ENCODE measurements at regions not wholly inside any gene's neighbourhood (a gene's known extent, or its start where the extent isn't known, plus 50 kb on each side); places are given as distances from the start of the nearest gene placed in this dataset.

DNA sequence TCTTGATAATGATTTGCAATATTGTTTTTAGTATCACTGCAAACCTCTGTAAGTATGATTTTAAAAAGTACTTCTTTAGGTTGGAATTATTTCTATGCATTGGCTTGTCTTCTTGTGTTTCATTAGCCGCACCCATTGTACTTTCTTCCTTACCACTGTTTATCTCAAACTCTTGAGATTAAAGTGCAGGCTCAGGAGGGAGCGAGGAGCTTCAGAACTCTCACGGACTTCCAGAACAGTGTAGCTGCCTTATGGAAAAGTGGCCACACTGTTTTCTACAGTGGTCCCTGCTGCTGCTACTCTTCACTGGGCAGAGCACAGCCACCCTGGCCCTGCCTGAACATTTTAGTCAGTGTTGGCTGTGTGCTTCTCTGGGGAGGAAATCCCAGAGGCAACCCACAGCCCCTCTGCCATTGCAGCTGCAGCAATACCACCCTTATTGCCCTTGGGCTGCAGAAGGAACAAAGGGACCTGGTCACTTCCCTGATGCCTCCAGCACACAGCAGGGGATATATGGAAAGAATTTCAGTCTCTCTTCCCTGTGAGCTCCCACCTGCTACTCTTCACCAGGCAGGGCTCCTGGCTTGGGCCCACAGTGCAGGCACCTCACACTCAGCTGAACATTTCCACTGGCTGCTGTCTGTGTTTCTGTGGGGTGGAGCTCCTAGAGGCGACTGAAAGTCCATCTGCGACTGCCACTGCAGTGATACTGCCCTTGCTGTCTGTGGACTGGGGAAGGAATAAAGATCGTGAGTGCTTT lies 91.7 kb upstream of the MAP3K4 start:
- DNase-seq (ENCODE audit: low read depth in 3 of 3) = no peak

DNA sequence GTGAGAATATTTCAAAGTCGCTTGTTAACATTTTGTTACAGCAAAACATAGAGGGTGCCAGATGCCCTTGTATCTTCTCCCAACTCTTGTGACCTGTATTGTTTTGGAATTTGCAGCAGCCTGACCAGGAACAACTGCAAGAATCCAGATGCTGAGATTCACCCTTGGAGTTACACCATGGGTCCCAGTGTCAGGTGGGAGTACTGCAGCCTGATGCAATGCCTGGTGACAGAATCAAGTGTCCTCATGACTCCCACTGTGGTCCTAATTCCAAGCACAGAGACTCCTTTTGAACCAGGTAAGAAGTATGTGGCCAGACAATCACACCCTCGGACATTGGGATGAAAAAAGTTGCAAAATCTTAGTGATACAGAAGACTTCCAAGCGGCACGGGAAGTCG lies 79.6 kb upstream of the MAP3K4 start:
- DNase-seq (ENCODE audit: low read depth in 3 of 3) = no peak

DNA sequence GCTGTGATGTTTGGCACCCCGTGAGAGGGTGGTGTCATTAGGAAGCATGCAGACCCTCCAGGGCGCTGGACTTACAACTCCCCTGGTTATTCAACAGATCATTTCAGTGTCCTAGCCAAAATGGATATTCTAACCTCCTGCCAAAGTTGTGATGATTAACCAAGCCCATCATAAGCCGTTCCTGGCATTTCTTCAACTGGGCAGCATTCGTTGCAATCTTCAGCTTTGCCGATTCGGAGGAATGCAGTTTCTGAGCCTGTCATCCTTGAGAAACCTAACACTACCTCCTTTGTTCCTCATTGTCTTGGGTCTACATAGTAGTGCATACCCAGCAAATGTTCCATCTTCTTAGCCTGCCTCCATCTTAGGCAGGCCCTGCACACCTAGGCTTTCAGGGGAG lies 79.2 kb upstream of the MAP3K4 start:
- no peak for DNase-seq (ENCODE audit: low read depth in 3 of 3)

DNA sequence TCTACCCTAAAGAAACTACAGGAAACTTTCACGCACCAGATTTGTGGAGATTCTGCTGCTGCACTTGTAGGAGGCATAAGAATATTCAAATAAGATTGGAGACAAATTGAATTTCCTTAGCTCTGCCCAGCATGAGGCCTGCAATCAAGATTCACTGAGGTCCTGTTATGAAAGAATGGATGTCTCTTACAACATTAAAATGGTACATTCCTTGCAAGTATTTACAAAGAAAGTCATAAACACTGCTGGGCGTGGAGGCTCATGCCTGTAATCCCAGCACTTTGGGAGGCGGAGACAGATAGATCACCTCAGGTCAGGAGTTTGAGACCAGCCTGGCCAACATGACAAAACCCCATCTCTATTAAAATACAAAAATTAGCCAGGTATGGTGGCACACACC lies 74.0 kb upstream of the MAP3K4 start:
- DNase-seq (ENCODE audit: low read depth in 3 of 3) = no peak

DNA sequence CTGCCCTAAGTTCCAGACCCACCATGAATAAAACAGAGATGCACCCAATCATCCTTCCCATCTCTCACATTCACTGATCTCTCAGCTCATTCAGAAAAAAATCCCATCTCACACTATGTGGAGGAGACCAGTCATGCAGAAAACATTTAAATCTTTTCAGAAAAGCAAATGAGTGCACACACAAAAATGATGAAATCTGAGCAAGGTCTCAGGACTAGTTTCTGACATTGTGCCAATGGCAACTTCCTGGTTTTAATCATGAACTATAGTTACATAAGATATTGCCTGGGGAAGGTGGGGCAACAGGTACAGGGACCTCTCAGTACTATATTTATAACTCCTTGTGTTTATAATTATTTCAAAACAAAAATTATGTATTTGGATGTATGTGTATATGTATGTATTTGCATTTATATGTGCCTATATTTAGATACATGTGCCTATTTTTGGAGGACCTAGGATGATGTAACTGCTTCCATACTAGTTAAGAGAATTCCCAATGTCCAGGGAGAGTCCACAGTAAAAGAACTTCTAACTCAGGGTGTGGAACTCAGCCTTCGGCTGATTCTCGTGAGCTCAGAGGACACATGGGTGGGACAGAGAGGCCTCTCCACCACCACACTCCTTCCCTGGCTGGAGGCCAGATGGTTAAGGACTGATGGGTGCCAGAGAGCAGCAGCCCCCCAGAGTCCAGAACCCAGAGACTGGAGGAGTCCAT lies 71.7 kb upstream of the MAP3K4 start:
- no peak for DNase-seq (ENCODE audit: low read depth in 3 of 3)

DNA sequence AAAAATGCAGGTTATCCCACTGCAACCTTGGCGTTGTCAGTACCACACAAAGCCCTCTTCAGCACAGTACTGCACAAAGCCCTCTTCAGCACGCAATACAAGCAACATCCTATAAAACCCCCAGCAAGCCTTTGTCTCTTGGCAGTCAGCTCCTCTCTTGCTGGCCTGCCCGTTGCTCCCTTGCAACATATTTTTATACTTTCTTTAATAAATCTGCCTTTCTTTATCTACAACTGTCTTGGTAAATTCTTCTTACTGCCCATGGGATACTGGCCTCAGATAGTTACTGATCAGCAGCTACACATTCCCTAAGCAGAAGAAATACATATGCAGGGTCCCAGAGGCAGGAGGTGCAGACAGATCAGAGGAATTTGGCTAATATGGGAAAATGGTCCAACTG lies 70.5 kb upstream of the MAP3K4 start:
- DNase-seq (ENCODE audit: low read depth in 3 of 3) = no peak

DNA sequence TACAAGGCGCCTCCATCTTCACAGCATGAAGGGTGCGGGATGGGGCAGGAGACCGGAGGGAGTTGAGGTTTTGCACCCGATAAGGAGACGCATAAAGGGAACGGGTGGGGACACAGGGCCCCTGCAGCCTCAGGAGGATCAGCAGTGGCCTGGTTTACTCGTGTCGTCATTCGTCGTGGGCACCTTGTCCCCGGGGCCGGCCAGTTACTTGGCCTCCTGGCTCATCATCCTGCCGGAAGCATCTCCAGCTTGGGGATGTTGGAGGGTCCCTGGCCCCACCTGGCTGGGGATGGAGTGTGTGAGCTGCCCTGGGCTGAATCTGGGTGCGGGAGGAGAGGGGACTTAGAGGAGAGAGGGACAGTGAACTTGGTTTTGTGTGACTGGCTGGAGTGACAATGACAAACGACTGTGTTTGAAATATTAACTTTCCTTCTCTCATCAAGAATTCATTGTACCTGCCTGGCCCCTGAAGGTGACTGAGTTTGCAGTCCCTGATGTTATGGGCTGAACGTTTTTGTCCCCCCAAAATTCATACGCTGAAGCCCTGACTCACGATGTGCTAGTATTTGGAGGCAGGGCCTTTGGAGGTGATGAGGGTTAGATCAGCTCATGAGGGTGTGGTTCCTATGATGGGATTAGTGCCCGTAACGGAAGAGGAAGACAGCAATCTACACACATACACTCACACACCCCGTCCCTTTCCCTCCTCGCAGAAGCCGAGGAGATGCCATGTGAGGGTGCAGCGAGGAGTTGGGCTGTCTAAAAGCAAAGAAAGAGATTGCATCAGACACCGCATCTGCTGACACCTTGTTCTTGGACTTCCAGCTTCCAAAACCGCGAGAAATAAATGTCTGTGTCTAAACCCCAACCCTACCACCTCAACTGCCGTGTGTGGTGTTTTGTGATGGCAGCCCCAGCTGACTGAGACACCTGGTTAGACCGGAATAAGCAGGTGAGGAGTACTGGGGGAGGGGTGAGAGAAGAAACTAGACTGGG lies 65.0 kb upstream of the MAP3K4 start:
- DNase-seq (ENCODE audit: low read depth in 3 of 3) = no peak

DNA sequence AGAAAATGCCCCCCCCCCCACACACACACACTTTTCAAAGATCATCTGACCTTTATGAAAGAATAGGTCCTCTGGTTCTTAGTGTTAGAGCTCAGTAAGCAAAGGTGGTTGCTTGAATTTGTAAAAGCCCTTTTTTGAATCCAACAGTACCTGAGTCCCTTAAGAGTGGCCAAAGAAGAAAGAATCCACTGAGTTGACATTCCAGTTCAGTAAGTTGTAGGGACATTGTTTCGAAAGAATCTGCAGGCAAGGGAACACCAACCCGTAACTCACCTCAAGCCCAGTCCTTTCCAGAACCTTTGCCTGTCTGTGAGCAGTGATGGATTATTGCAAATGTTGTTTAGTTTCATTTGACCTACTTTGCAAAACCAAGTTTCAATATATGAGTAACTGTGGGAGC lies 64.2 kb upstream of the MAP3K4 start:
- DNase-seq (ENCODE audit: low read depth in 3 of 3) = no peak

DNA sequence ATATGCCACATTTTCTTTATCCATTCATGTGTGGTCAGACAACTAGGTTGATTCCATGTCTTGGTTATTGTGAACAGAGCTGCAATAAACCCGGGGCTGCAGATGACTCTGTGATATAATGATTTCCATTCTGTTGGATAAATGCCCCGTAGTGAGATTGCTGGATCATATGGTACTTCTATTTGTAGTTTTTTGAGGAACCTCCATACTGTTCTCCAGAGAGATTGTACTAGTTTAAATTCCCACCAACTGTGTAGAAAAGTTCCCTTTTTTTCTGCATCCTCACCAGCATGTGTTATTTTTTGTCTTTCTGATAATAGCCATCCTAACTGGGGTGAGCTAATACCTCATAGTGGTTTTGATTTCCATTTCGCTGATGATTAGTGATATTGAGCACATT lies 62.2 kb upstream of the MAP3K4 start:
- DNase-seq (ENCODE audit: low read depth in 3 of 3) = no peak

DNA sequence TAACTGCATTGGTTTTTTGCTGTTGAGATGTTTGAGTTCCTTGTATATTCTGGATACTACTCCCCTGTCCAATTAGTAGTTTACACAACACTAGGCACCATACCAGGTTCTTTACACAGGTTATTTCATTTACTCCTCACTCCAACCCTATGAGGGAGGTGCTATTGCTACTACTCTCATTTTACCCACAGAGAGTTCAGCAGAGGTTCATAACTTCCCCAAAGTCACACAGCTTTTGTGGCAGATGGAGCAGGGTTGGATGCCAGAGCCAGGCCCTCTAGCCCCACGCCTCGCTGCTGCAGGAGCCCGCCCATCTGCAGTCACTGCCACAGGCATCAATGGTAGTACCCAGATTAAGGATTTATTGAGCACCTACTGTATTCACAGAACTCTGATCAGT lies 61.7 kb upstream of the MAP3K4 start:
- no peak for DNase-seq (ENCODE audit: low read depth in 3 of 3)

DNA sequence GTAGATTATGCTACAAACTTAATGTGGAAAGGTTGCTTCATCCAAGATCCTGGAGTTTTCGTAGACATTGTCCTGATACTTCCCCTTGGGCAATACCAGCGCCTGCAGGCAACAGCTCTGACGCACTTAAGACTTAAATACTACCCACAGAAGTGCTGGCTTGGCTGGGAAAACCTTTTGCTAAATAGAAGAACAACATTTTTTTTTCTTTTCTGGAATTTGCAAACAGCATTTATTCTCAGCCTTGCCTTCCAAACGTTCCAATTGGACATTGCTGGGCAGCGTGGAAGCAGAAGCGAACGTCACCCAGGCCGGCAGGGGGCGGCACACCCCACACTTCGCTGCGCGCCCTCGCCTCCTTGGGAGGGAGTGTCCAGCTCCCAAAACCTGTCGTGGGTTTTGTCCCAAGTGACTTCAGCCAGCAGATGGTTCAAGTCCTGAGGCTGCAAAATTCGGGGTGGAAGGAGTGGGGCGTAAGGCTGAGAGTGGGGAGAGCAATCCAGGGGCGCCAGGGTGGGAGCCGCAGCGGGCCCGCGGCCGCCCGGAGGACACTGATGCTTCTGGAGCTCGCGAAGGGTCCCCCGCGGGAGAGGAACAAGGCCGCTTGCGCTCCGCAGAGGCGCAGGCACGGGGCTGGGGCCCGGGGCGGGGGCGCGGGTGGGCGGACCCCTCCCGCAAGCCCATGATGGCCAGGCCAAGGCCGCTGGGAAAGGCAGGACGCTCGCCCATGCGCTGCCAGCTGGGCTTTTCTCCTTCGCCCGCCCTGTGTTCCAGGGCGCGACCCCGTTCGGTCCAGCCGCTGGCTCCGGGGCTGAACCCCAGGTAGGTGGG lies 60.8 kb upstream of the MAP3K4 start:
- DNase-seq (ENCODE audit: low read depth in 3 of 3) = peak; percentile 21 to 49 (median 46)

DNA sequence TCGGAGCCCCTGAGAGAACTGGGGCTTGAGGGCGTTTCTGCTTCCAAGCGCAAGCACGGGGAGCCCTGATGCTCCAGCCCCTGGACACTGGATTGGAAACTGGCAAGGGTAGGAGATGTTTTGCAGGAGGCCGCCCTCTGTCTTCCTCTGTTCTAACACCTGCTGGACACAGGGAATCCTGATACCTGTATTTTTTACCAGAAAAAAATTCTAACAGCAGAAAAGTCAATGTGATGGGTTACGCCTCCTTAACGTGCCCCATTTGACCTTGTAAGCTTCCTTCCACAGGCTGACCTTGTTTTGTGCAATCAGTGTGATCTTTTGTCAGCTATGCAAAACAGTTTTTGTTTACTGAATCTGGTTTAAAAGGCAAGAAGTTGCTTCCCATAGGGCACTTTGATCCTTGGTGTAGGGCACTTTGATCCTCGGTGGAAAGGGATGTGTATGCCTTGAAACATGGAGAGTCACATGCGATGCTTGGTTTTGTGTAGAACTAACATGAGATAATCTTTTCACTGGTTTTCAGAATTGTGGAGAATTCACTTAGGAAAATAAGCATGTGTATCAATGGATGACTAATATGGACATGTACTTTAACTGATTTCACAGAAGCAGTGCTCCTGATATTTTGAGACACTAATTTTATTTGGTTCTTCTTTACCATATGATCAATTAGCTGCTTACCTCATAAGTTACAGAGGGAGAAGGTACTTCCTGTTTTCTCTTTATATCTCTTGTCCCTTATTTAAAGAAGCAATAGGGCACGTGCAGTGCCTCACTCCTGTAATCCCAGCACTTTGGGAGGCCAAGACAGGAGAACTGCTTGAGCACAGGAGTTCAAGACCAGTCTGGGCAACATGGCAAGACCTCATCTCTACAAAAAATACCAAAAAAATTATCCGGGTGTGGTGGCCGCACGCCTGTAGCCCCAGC lies 59.9 kb upstream of the MAP3K4 start:
- DNase-seq (ENCODE audit: low read depth in 3 of 3) = no peak

DNA sequence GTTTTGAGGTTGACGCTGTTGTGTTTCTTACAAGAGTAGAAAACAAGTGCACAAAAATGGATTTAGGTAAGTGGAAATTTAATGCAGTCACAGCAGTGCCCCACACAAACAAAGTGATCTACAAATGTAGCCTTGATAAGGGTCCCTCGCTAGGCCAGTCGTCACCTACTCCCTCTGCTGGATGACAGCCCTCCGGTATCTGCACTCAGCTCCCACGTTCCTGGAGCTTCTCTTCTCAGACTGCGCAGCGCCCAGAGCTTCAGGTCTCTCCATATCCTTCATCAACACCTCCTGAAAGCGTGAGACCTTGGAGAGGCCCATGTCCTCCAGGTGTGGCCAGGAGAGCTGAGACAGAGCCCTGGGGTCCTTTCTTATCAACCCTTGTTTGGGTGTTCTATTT lies 58.3 kb upstream of the MAP3K4 start:
- DNase-seq (ENCODE audit: low read depth in 3 of 3) = no peak

DNA sequence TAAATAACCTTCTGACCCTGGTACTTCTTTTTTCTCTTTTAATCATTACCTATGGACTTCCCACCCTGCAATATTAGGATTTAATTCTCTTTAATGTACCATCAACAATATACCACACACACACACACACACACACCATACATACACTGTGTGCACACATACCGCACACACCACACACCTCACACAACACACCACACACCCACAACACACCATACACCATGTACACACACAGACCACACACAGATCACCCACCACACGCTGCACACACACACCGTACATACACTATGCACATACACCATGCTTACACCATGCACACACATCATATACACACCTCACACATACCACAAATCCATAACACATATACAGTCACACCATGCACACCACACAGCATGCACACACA lies 57.4 kb upstream of the MAP3K4 start:
- DNase-seq (ENCODE audit: low read depth in 3 of 3) = no peak

DNA sequence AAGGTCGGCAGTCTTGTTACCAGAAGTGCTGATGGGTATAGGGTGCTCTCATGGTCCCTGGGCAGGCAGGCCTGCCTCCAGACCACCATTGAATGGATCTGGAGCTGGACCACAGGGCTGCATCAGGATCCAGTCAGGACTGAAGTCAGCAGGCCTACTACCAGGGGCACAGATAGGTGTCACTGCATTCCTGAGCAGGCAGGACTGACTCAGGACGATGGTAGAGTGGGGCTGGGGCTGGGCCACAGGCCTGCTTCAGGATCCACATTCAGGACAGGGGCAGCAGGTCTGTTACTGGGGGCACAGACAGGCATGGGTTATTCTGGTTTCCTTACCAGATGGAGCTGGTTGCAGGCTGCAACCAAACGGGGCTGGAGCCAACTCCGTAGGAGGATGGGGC lies 51.4 kb upstream of the MAP3K4 start:
- DNase-seq (ENCODE audit: low read depth in 3 of 3) = no peak
